ENCODE measurements at regions not wholly inside any gene's neighbourhood (a gene's known extent, or its start where the extent isn't known, plus 50 kb on each side); places are given as distances from the start of the nearest gene placed in this dataset.

DNA sequence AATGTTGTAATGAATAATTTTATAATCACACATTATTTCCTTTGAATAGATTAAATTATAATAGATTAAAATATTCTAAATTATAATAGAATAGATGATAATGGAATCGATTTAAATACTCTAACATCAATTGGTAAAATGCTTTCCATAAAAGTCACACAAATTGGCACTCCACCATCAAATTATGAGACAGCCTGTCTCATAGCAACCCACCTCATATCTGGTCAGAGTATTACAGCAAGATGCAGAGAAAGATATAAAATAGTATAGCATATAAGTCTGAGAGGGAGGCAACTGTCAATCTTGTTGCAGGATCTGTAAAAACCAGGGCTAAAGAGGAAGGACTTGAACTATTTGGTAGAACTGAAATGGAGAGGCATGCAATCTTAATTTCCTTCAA, 98.4 kb upstream of the NCKAP5 start:
- Histone ChIP-seq H3K56ac (ENCODE audit: insufficient read length, low read depth, low read length) (no peak overlapping the region), H3K4ac (ENCODE audit: low read depth, low read length) (no peak overlapping the region), H3K4me2 (ENCODE audit: insufficient read depth, insufficient read length, low read length) (no peak overlapping the region), H2BK15ac (ENCODE audit: low read depth, low read length) (no peak overlapping the region), H4K8ac (replicated peaks; ENCODE audit: insufficient read length, low read depth, low read length) (no peak overlapping the region), H2BK12ac (ENCODE audit: insufficient read length, low read depth, low read length) (no peak overlapping the region), H3K4me1 (ENCODE audit: insufficient read depth, low read length) (no peaks in the 10 kb centered on the region), H3K23me2 (ENCODE audit: insufficient read length, low read depth, low read length, poor library complexity, severe bottlenecking) (no peaks in the 10 kb centered on the region), H3K9me3 (ENCODE audit: control insufficient read depth, low read depth, low read length) (no peaks in the 10 kb centered on the region), H4K5ac (ENCODE audit: insufficient read length, low read depth, low read length) (no peak overlapping the region), H3K79me2 (ENCODE audit: insufficient read depth, low read length) (no peaks in the 10 kb centered on the region), H2BK5ac (ENCODE audit: insufficient read length, low read length) (no peak overlapping the region), H3K27me3 (ENCODE audit: insufficient read depth, low read length) (no peaks in the 10 kb centered on the region), H3T11ph (ENCODE audit: low read length) (no peak overlapping the region), H3K79me1 (ENCODE audit: insufficient read depth, low read depth, low read length, poor library complexity, severe bottlenecking) (no peaks in the 10 kb centered on the region), H3K9ac (ENCODE audit: extremely low read depth, insufficient read length, low read length) (no peak overlapping the region), H4K91ac (ENCODE audit: insufficient read length, low read depth, low read length) (no peak overlapping the region), H4K20me1 (ENCODE audit: control insufficient read depth, insufficient read depth, insufficient read length) (no peaks in the 10 kb centered on the region), H2BK20ac (ENCODE audit: low read depth, low read length, poor library complexity, severe bottlenecking) (no peak overlapping the region), H3K14ac (ENCODE audit: insufficient read depth, low read length) (no peak overlapping the region), H3K18ac (ENCODE audit: insufficient read length, low read depth, low read length) (no peak overlapping the region), H2AK5ac (ENCODE audit: insufficient read length, low read length) (no peak overlapping the region), H3K23ac (ENCODE audit: insufficient read length, low read depth, low read length) (no peak overlapping the region), H3K27ac (ENCODE audit: insufficient read length, low read depth, low read length) (no peak overlapping the region), H2BK120ac (ENCODE audit: low read depth, low read length, poor library complexity, severe bottlenecking) (no peak overlapping the region), H2AFZ (ENCODE audit: low read length) (no peak overlapping the region)
- Mint-ChIP-seq H3K9me3 (peaks cover 9 to 16% of the 10 kb centered on the region in 2 experiments; a peak in 4 of 5 replicates), H3K4me1 (peaks cover 0 to under 1% of the 10 kb centered on the region in 2 experiments; a peak in 2 of 4 replicates), H3K27ac (no peak overlapping the region), H3K4me3 (no peak overlapping the region), H3K27me3 (ENCODE audit: low read depth) (no peaks in the 10 kb centered on the region; the same call in 1 of the 2 replicates), H3K36me3 (ENCODE audit: insufficient read depth in 1 of 3, low read depth in 3 of 3) (peaks cover 2 to 20% (median 2%) of the 10 kb centered on the region in 3 experiments; a peak in 6 of 7 replicates)
- WGBS (ENCODE audit: extremely low coverage, insufficient read length, low lambda C conversion rate): no CpG with 5 or more reads among the region's 1 CpG
- no peak for DNase-seq
- TF ChIP-seq, protein P1, sequence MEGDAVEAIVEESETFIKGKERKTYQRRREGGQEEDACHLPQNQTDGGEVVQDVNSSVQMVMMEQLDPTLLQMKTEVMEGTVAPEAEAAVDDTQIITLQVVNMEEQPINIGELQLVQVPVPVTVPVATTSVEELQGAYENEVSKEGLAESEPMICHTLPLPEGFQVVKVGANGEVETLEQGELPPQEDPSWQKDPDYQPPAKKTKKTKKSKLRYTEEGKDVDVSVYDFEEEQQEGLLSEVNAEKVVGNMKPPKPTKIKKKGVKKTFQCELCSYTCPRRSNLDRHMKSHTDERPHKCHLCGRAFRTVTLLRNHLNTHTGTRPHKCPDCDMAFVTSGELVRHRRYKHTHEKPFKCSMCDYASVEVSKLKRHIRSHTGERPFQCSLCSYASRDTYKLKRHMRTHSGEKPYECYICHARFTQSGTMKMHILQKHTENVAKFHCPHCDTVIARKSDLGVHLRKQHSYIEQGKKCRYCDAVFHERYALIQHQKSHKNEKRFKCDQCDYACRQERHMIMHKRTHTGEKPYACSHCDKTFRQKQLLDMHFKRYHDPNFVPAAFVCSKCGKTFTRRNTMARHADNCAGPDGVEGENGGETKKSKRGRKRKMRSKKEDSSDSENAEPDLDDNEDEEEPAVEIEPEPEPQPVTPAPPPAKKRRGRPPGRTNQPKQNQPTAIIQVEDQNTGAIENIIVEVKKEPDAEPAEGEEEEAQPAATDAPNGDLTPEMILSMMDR (conservative IDR thresholded peaks at IDR 0.05): no peak
